GM19099 (cell line): ENCODE measurements at regions not wholly inside any gene's neighbourhood (a gene's known extent, or its start where the extent isn't known, plus 50 kb on each side); places are given as distances from the start of the nearest gene placed in this dataset.

ENCODE experiments used
- POLR2A ChIP-seq: IDR thresholded peaks from 3 replicates; pipeline ENCODE4 v1.6.1; 2011; ENCODE audit warnings: low read depth; ENCODE audit not compliant: insufficient read length; ENCODE audit errors: extremely low read depth

DNA sequence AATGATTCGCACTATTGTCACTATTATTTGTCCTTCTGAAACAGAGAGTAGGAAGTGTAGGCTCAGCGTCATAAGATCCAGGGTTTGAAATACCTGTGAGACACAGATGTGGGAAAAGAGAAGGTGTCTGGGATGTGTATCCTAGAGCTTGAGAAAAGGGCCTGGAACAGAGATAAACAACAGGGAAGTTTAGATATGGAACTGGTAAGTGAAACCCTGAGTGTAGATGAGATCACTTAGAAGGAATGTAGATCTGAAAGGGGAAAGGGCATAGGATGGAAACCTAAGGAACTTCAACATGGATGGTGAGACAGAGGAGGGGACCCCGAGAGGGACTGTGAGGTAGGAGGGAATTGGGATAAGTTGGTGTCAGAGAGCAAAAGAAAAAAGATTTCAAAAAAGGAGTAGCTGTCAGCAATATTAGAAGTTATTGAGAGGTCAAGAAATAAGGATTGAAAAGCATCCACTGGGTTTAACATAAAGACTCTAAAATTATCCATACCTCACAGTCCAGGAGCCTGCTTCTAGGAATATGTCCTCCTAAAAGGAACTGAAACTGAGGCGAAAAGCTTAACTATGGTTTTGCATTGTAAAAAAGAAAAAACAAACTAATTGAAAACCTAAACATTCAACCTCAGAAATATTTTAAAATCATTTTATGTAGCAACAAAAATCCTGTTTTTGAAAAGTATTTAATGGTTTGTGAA lies 119.2 kb upstream of the NPVF start:
- no peak for TF ChIP-seq POLR2A

DNA sequence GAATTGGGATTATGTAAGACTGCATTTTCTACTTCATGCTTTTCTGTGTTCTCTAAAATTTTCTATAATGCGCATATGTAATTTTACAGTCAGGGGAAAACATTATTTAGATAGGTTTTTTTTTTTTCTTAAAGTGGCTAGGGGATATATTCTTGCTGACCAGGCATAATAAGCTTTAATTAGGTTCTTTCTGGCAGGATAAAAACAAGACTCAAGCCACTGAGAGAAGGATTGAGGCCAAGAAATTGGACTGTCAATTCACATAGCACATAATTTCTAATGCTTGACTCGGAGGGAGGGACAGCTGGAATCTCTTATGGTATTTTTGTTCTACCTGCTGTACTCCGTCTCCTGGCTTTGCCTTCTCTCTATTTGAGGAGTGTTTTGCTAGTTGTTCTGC lies 119.8 kb upstream of the NPVF start:
- TF ChIP-seq POLR2A, result no peak

DNA sequence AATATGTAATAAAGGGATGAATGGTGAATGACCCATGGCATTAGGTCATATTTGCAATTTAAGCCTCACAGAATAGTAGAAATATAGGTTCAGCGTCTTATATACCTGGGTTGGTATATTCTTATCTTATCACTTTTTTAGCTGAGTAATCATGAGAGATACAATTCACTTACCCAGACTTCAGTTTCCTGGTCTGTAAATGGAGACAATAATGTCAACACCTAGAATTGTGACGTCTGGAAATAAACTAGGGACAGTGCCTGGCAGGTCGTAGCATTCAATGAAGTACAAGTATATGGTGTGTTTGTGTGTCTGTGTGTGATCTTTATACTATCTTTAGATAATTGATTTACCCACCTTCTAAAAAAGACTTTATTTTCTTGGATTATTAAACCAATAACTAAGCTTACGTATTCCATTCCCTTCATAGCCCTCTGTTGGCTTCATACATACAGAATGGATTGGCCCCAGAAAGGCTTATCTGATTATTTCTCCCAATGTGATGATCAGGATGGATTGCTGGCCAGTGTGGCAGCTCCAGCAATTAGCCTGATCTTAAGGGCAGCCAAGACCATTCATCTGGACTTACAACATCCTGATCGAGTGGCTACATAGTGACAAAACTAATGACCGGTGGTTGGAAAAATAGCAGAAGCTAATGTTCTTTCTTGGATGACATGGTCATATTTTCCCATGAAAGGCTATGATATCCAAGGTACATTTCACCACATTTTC lies 121.2 kb upstream of the NPVF start:
- no peak for TF ChIP-seq POLR2A

DNA sequence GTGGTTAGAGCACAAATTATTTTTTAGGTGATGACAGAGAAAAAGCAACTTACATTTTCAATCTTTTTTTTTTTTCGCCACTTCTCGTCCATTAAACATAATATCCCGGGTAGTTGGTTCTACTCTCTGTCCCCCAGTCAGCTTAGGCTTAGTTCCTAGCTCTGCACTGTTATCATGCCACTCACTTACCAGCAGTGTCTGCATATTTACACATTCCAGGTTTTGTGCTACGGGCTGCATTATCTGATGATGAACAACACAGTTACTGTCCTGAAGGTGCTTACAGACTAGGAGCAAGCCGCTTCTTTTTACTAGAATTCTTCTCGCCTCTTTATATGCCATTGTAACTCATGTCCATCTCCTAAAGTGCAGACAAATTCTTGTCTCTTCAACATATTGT lies 121.8 kb upstream of the NPVF start:
- no peak for TF ChIP-seq POLR2A

DNA sequence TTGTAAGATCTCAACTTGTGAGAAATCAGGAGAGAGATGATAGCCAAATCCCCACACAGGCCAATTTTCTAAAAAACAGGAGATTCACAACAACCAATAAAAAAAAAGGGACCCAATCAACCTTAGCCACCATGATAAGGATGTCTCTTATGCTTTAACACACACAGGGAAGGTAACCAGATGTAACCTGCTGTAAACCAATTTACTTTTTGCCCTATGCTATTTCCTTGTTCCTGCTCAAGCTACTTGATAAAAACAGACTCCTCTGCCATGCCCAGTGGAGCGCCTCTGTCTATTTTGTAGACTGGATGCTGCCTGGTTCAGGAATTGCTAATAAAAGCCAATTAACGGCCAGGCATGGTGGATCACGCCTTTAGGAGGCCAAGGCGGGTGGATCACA lies 123.5 kb upstream of the NPVF start:
- TF ChIP-seq POLR2A, result no peak

DNA sequence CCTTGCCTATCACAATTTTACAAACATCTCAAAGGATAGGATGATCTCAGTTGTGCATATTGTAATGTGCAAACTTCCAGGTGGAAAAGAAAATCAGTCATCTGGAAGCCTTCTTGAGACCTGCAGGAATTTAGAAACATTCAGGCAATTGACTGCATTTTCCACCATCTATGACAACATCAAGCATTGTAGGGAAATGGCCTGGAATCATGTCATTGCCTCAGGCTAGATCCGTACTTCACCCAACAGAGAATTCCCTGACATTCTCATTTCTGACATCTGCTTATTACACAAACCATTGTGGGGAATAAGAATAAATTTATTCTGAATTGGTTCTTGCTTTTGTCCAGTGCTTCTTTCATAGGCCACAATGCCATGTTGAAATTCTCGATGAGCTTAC lies 124.9 kb upstream of the NPVF start:
- TF ChIP-seq POLR2A, result no peak

DNA sequence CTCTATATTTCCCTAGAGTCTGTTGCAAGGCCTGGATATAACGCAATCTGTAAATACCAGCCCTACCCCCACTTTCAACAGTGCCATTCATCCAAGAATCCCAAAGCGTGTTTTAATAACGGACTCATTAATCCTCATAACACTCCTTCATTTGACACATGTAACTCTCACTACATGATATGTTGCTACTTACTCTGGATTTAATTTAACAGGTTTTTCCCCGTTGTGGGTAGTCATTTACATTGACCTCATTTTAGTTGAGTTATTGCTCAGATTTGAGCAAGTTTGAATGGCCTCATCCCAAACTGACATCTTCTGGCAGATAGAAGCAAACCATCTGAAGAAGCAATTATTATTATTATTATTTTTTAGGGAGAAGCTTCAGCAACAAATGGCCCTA lies 125.4 kb upstream of the NPVF start:
- TF ChIP-seq POLR2A, result no peak

DNA sequence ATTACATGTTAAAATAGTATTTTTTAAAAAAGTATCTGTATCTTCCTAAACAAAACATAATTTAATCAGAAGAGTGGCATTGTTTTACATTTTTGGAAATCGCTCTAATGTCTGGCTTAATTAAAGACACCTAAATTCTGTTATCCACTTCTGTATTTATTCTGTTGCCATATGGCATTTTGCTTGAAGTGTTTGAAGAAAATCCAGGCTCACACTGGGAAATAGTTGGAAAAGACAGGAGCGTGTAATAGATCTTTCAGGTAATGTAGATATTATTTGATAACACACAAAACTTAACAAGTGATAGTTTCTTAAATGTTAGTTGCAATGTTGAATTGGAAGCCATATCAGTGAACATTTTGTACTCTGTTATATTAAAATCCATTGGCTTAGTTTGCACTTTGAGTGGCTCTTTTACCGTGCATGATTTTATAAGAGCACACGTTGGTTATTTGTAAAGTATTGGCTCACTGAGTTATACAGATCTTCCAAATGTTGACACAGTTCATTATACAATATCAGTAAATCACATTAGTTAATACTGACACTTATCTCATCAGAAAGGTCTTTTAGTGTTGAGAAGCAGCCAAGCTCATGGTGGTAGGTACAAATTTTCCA lies 128.4 kb upstream of the NPVF start:
- no peak for TF ChIP-seq POLR2A

DNA sequence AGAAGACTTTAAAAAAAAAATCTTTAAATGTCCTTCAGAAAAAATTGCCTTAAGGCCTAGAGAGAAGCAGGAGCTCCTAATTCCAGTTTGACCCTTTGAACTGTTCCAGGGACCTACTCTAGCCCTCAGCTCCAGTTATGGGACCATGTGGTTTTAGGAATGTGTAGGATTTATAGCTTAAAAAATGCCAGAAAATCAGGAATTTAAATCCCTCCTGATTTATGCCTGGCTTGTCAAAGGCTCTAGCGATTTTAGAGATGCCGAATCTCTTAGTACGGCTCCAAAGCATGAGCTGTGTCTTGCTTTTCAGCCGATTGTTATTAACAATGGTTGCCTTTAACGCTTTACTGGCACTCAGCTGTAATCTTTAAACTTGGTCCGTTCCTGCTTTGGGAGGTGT lies 130.6 kb upstream of the NPVF start:
- TF ChIP-seq POLR2A, result no peak

DNA sequence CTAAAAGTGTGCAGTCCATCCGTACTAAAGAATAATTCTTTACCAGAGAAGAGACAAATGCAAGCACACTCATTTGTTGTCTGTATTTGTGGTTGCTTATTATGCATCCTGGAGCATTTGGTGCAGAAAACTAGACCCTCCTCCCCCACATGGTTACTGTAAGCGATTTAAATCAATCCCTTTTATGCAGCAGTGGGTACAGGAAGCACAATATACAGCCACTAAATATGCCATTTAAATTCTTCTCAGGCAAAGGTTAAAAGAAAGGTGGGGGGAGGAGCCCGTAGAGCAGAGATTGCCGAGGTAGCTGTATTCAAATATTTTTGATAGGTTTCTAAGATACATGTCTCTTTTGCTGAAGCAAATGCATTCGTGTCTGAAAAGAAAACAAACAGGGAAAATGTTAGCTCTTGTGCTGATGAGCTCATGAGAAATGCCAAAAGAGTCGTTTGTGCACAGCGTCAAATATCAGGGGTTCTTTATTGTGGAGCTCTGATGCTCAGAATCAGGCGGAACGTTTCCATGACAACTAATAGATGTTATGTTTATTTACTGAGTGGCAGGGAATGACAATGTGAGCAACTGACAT lies 131.3 kb upstream of the NPVF start:
- TF ChIP-seq POLR2A, result no peak

DNA sequence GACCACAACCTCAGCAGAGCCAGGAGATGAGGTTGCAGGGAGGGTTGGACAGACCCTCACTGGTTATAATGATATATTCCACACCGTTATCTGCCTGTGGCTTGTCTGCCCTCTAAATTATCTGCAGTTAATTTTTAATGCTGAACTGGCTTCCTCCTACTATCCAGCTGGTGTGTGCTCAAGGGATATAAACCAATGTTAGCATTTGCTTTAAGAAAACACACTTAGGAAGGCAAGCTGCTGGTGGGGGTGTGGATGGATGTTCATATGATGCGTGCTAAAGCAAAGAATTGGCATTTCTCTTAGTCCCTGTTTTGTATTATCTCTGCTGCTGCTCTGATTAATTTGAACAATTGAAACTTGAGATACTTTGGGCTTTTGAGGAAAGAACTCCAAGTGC lies 132.2 kb upstream of the NPVF start:
- no peak for TF ChIP-seq POLR2A

DNA sequence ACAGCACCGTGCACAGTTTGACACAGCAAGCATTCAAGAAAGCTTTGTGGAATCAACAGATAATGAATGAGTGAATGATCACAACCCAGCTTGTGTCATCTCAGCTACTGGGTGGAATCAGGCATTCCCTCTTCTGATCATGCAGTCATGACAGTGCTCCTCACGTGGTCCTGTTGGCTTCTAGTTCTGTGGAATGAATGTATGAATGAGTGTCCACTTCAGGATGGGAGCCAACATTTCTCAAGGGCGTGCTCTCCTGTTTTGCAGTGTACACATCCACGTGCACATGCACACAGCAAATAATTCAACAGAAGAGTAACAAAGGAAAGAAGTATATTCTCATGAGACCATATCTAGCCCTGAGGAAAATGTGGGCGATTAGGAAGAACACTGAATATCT lies 133.1 kb upstream of the NPVF start:
- no peak for TF ChIP-seq POLR2A

DNA sequence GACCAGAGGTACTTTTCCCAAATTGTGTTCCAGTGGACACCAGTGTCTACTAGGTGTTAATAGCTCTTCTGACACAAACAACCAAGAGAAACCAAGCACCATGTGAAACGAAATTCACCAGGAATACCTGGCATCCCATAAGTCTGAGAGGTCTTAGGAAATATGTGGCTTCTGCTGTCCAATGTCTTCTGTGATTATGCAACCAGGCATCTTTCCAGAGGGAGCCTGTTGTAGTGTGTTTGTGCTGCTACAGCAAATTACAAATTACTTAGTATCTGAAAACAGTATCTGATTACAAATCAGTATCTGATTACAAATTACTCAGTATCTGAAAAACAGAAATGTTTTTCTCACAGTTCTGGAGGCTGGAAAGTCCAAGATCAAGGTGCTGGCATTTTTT lies 133.6 kb upstream of the NPVF start:
- no peak for TF ChIP-seq POLR2A

DNA sequence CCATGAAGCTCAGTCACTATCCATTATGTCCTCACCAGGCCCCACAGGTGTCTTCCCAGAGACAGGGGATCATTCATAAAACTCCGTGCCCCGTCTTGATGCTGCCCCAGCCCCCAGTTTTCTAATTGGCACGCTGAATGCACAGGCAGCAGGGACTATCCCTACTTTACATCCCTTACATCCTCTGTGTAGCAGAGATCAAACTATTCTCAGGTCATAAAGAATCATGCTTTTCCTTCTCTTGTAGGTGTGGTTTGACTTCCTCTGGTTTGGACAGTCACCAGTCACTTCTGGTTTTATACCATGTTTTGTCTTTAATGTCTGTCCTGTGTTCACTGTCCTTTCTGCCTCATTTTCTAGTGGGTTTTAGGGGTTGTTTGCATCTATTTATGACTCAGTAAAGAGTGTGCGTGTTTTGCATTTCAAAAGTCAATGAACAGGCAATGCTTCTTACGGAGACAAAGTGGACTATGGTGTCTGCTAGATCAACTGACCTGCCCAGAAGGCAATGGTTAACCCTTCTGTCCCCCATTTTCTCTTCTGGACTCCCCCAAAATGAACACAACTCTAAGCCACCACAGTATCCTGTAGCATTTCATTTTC lies 140.4 kb upstream of the NPVF start:
- no peak for TF ChIP-seq POLR2A

DNA sequence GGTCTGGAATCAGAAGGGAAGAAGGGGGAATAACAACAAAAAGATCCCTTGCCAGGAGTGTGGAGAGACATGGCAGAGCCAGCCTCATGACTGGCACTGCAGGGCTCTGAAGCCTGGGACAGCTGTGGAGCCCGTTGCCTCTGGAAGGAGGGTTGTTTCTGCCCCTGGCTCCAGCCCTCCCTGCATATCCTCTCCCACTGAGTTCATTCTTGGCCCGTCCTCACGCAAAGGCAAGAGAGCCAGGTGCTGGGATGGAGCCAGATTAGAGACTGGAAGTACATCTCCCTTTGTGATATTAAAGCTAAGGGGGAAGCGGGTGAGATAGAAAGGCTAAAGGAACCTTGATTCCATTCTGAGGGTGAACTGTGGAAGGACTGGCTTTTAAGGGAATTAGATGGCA lies 141.5 kb upstream of the NPVF start:
- TF ChIP-seq POLR2A, result no peak

DNA sequence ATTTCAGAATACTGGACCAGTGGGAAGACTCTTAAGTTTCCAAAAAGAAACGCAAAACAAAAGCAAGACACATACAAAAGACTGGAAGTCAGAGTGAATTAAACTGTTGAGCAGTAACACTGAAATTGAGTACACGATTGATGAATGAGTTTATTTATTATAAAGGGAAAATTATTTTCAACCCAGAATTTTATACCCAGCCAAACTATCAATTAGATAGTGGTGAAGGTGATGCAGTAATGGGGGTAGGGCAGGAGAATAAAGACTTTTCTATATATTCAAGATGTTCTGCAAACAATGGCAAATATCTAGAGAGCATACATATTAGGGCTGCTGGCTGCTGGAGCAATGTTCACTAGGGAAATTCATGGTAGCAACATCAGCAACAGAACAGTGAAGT lies 143.7 kb upstream of the NPVF start:
- TF ChIP-seq POLR2A, result no peak
